ENCODE measurements at regions not wholly inside any gene's neighbourhood (a gene's known extent, or its start where the extent isn't known, plus 50 kb on each side); places are given as distances from the start of the nearest gene placed in this dataset.

GRCh38 chr6:142631517-142632385 lies 313.2 kb downstream of the HIVEP2 start:
- Histone ChIP-seq H3K4me1 (ENCODE audit: insufficient read depth, low read length, poor library complexity, severe bottlenecking) (no peaks in the 10 kb centered on the region), H3K79me2 (ENCODE audit: insufficient read depth, low read depth, low read length) (no peaks in the 10 kb centered on the region), H3K9me2 (ENCODE audit: insufficient read depth, low read length) (no peaks in the 10 kb centered on the region), H3K27ac (ENCODE audit: low read depth, low read length, poor library complexity, severe bottlenecking) (no peak overlapping the region), H3K4me2 (ENCODE audit: low read length) (no peak overlapping the region), H2AFZ (ENCODE audit: low read length) (no peak overlapping the region), H3K9me3 (ENCODE audit: low read length) (no peaks in the 10 kb centered on the region), H3K4me3 (ENCODE audit: low read depth, low read length, poor library complexity, severe bottlenecking) (no peak overlapping the region), H4K20me1 (ENCODE audit: insufficient read depth, low read length) (no peaks in the 10 kb centered on the region), H3K36me3 (ENCODE audit: insufficient read depth, low read length) (no peaks in the 10 kb centered on the region)
- intact Hi-C loops (cut with micrococcal nuclease; ENCODE audit: unreplicated experiment) = no loop called here
- DNase-seq (ENCODE audit: low spot score) = no peak
- ChIA-PET POLR2A (interaction anchor here (0.7 to 1.6 kb wide), 2 partner anchors 30 to 46 kb away, joined by 4 read pairs; no protein-coding TSS in a partner anchor), CTCF (ENCODE audit: unreplicated experiment) (no interaction called here)
- TF ChIP-seq EZH2phosphoT487 (IDR thresholded peaks at IDR 0.05; ENCODE audit: borderline replicate concordance, low read depth, low read length) = no peak
- TF ChIP-seq CTCF (conservative IDR thresholded peaks at IDR 0.05; ENCODE audit: low read length) = no peak
- BruUV-seq (replicated peaks) = no TSS peak

GRCh38 chr6:142633317-142633716 lies 311.7 kb downstream of the HIVEP2 start:
- H2AFZ ChIP-seq (ENCODE audit: low read length) = no peak overlapping the region
- no peaks in the 10 kb centered on the region for H3K9me2 ChIP-seq (ENCODE audit: insufficient read depth, low read length)
- TF ChIP-seq CTCF (conservative IDR thresholded peaks at IDR 0.05; ENCODE audit: low read length) = no peak
- no peak for TF ChIP-seq EZH2phosphoT487 (IDR thresholded peaks at IDR 0.05; ENCODE audit: borderline replicate concordance, low read depth, low read length)
- no peaks in the 10 kb centered on the region for H4K20me1 ChIP-seq (ENCODE audit: insufficient read depth, low read length)
- no TSS peak for BruUV-seq (replicated peaks)
- H3K79me2 ChIP-seq (ENCODE audit: insufficient read depth, low read depth, low read length) = no peaks in the 10 kb centered on the region
- H3K4me1 ChIP-seq (ENCODE audit: insufficient read depth, low read length, poor library complexity, severe bottlenecking) = no peaks in the 10 kb centered on the region
- no peak overlapping the region for H3K27ac ChIP-seq (ENCODE audit: low read depth, low read length, poor library complexity, severe bottlenecking)
- no peak for DNase-seq (ENCODE audit: low spot score)
- no peak overlapping the region for H3K4me2 ChIP-seq (ENCODE audit: low read length)
- H3K9me3 ChIP-seq (ENCODE audit: low read length) = no peaks in the 10 kb centered on the region
- no peak overlapping the region for H3K4me3 ChIP-seq (ENCODE audit: low read depth, low read length, poor library complexity, severe bottlenecking)
- intact Hi-C loops (cut with micrococcal nuclease; ENCODE audit: unreplicated experiment) = no loop called here
- ChIA-PET POLR2A (interaction anchor here (0.7 kb wide), 1 partner anchor 45 kb away, joined by 3 read pairs; no protein-coding TSS in a partner anchor), CTCF (ENCODE audit: unreplicated experiment) (no interaction called here)
- H3K36me3 ChIP-seq (ENCODE audit: insufficient read depth, low read length) = no peaks in the 10 kb centered on the region

- intact Hi-C loops (cut with micrococcal nuclease; ENCODE audit: unreplicated experiment) = no loop called here
- Histone ChIP-seq H3K9me3 (ENCODE audit: low read length) (no peaks in the 10 kb centered on the region), H4K20me1 (ENCODE audit: insufficient read depth, low read length) (no peaks in the 10 kb centered on the region), H2AFZ (ENCODE audit: low read length) (no peak overlapping the region), H3K9me2 (ENCODE audit: insufficient read depth, low read length) (no peaks in the 10 kb centered on the region), H3K36me3 (ENCODE audit: insufficient read depth, low read length) (no peaks in the 10 kb centered on the region), H3K27ac (ENCODE audit: low read depth, low read length, poor library complexity, severe bottlenecking) (no peak overlapping the region), H3K4me1 (ENCODE audit: insufficient read depth, low read length, poor library complexity, severe bottlenecking) (no peaks in the 10 kb centered on the region), H3K4me2 (ENCODE audit: low read length) (no peak overlapping the region), H3K4me3 (ENCODE audit: low read depth, low read length, poor library complexity, severe bottlenecking) (no peak overlapping the region), H3K79me2 (ENCODE audit: insufficient read depth, low read depth, low read length) (no peaks in the 10 kb centered on the region)
- BruUV-seq (replicated peaks) = no TSS peak
- TF ChIP-seq CTCF (conservative IDR thresholded peaks at IDR 0.05; ENCODE audit: low read length) (no peak), EZH2phosphoT487 (IDR thresholded peaks at IDR 0.05; ENCODE audit: borderline replicate concordance, low read depth, low read length) (no peak)
- ChIA-PET POLR2A (interaction anchor here (1.2 kb wide), 1 partner anchor 10 kb away, joined by 4 read pairs; no protein-coding TSS in a partner anchor), CTCF (ENCODE audit: unreplicated experiment) (no interaction called here)
- DNase-seq (ENCODE audit: low spot score) = no peak
Measured at GRCh38 chr6:142635130-142635529, 309.8 kb downstream of the HIVEP2 start.
